Chondrocyte (in vitro differentiated cells): ENCODE measurements at regions not wholly inside any gene's neighbourhood (a gene's known extent, or its start where the extent isn't known, plus 50 kb on each side); places are given as distances from the start of the nearest gene placed in this dataset.

Source experiments
- DNase-seq: peaks from one replicate; pipeline ENCODE4 v3.0.0; 2021; ENCODE audit warnings: mixed read lengths, low spot score
- H3K27ac Mint-ChIP-seq: one replicate; pipeline ENCODE4 v1.8.0; 2021; ENCODE audit warnings: mild to moderate bottlenecking, moderate library complexity, mixed read lengths; ENCODE audit not compliant: unreplicated experiment
- H3K27me3 Mint-ChIP-seq: 2 replicates; pipeline ENCODE4 v1.8.0; 2021; ENCODE audit warnings: low read depth, mixed read lengths
- H3K36me3 Mint-ChIP-seq: 2 replicates; pipeline ENCODE4 v1.8.0; 2021; ENCODE audit warnings: low read depth, mixed read lengths
- H3K4me1 Mint-ChIP-seq: 2 replicates; pipeline ENCODE4 v1.8.0; 2021; ENCODE audit warnings: low read depth, mild to moderate bottlenecking, mixed read lengths
- H3K4me3 Mint-ChIP-seq: one replicate; pipeline ENCODE4 v1.8.0; 2021; ENCODE audit warnings: mild to moderate bottlenecking, moderate library complexity, mixed read lengths; ENCODE audit not compliant: unreplicated experiment
- H3K9me3 Mint-ChIP-seq: 2 replicates; pipeline ENCODE4 v1.8.0; 2021; ENCODE audit warnings: low read depth, mixed read lengths
- CTCF ChIP-seq: fragments of 200-600 bp; sonication (generic); IDR thresholded peaks from 2 replicates; pipeline ENCODE4 v1.5.0; 2021; ENCODE audit warnings: antibody characterized with exemption, mild to moderate bottlenecking, moderate library complexity

GRCh38 chr4:66704243-66704642 is 841.1 kb downstream of the CENPC start:
- no peak for TF ChIP-seq CTCF

GRCh38 chr4:66694739-66695138 is 850.6 kb downstream of the CENPC start:
- H3K9me3 Mint-ChIP-seq = peaks cover 10% of the 10 kb centered on the region
- H3K4me1 Mint-ChIP-seq = peaks cover 13% of the 10 kb centered on the region
- no peak overlapping the region for H3K27ac Mint-ChIP-seq

More at GRCh38 chr4:66704243-66704642, 841.1 kb downstream of the CENPC start:
- Mint-ChIP-seq H3K9me3 (no peaks in the 10 kb centered on the region), H3K4me1 (no peaks in the 10 kb centered on the region), H3K27me3 (no peaks in the 10 kb centered on the region), H3K27ac (no peak overlapping the region), H3K36me3 (no peaks in the 10 kb centered on the region), H3K4me3 (no peak overlapping the region)
- DNase-seq = no peak

GRCh38 chr4:66693694-66694093 is 851.6 kb downstream of the CENPC start:
- H3K27me3 Mint-ChIP-seq = no peaks in the 10 kb centered on the region
- H3K4me1 Mint-ChIP-seq = peaks cover 13% of the 10 kb centered on the region
- no peak for TF ChIP-seq CTCF
- H3K36me3 Mint-ChIP-seq = no peaks in the 10 kb centered on the region
- no peak for DNase-seq
- H3K27ac Mint-ChIP-seq = no peak overlapping the region
- H3K4me3 Mint-ChIP-seq = no peak overlapping the region
- peaks cover 5% of the 10 kb centered on the region for H3K9me3 Mint-ChIP-seq

More at GRCh38 chr4:66694739-66695138, 850.6 kb downstream of the CENPC start:
- no peaks in the 10 kb centered on the region for H3K27me3 Mint-ChIP-seq
- no peak for TF ChIP-seq CTCF
- no peaks in the 10 kb centered on the region for H3K36me3 Mint-ChIP-seq
- no peak overlapping the region for H3K4me3 Mint-ChIP-seq
- DNase-seq = no peak

GRCh38 chr4:66691101-66691500 is 854.2 kb downstream of the CENPC start:
- Mint-ChIP-seq H3K9me3 (no peaks in the 10 kb centered on the region), H3K4me3 (no peak overlapping the region), H3K36me3 (no peaks in the 10 kb centered on the region), H3K27ac (no peak overlapping the region), H3K4me1 (peaks cover 13% of the 10 kb centered on the region), H3K27me3 (no peaks in the 10 kb centered on the region)
- no peak for TF ChIP-seq CTCF
- DNase-seq = no peak

GRCh38 chr4:66688674-66689073 is 856.6 kb downstream of the CENPC start:
- Mint-ChIP-seq H3K27me3 (no peaks in the 10 kb centered on the region), H3K27ac (no peak overlapping the region), H3K36me3 (no peaks in the 10 kb centered on the region), H3K9me3 (no peaks in the 10 kb centered on the region), H3K4me1 (peaks cover 7% of the 10 kb centered on the region), H3K4me3 (no peak overlapping the region)
- no peak for DNase-seq
- peak; percentile 89 for TF ChIP-seq CTCF
